Activated B cell treated with CpG ODN at 0.5 μM for 24 hours (primary cell): ENCODE measurements at regions not wholly inside any gene's neighbourhood (a gene's known extent, or its start where the extent isn't known, plus 50 kb on each side); places are given as distances from the start of the nearest gene placed in this dataset.

Experiments
- ATAC-seq: fragments of 200-7000 bp; cut with Tn5 transposase; one replicate; pipeline ENCODE4 v1.10.0; 2021; ENCODE audit warnings: low read depth, mild to moderate bottlenecking, moderate library complexity
- CTCF ChIA-PET: fragments of 350-600 bp; sonication (Branson Sonifier 250); formaldehyde crosslinking; loops from one replicate; lab custom pipeline; 2021; ENCODE audit warnings: antibody characterized with exemption; lab: Charles Lee
- POLR2A ChIA-PET: fragments of 350-600 bp; sonication (Branson Sonifier 250); formaldehyde crosslinking; loops from one replicate; lab custom pipeline; 2021; ENCODE audit warnings: antibody characterized with exemption; lab: Charles Lee
- DNase-seq: peaks from one replicate; pipeline ENCODE4 v3.0.0; 2022
- H3K27ac Mint-ChIP-seq: one replicate; pipeline ENCODE4 v1.8.0; 2020; ENCODE audit warnings: mixed read lengths
- H3K27me3 Mint-ChIP-seq: one replicate; pipeline ENCODE4 v1.8.0; 2021; ENCODE audit warnings: mixed read lengths
- H3K36me3 Mint-ChIP-seq: one replicate; pipeline ENCODE4 v1.8.0; 2021; ENCODE audit warnings: low read depth, mixed read lengths
- H3K4me1 Mint-ChIP-seq: one replicate; pipeline ENCODE4 v1.8.0; 2021; ENCODE audit warnings: mixed read lengths
- H3K4me3 Mint-ChIP-seq: one replicate; pipeline ENCODE4 v1.8.0; 2020; ENCODE audit warnings: mild to moderate bottlenecking, mixed read lengths
- H3K9me3 Mint-ChIP-seq: one replicate; pipeline ENCODE4 v1.8.0; 2020; ENCODE audit warnings: mixed read lengths
- CTCF ChIP-seq: fragments of 200-600 bp; IDR thresholded peaks from one replicate; pipeline ENCODE4 v1.8.0; 2022; ENCODE audit warnings: antibody characterized with exemption, mild to moderate bottlenecking
- intact Hi-C: fragments of 100-400 bp; cut with micrococcal nuclease; formaldehyde crosslinking; loops from one replicate; pipeline ENCODE4 v1.15.1; 2024

- Mint-ChIP-seq H3K36me3 (no peaks in the 10 kb centered on the region), H3K9me3 (no peaks in the 10 kb centered on the region), H3K4me1 (no peaks in the 10 kb centered on the region), H3K27ac (no peak overlapping the region), H3K4me3 (no peak overlapping the region), H3K27me3 (peaks cover 22% of the 10 kb centered on the region)
- intact Hi-C loops = no loop called here
- POLR2A ChIA-PET = no interaction called here
- no peak for TF ChIP-seq CTCF
- CTCF ChIA-PET = no interaction called here
- DNase-seq (no peak), ATAC-seq (no peak)
These were observed 246.3 kb upstream of the UMPS start for GRCh38 chr3:124483915-124484470.

GRCh38 chr3:124486324-124486723 lies 243.9 kb upstream of the UMPS start:
- DNase-seq (no peak), ATAC-seq (no peak)
- intact Hi-C loops = no loop called here
- no peaks in the 10 kb centered on the region for H3K9me3 Mint-ChIP-seq
- H3K4me3 Mint-ChIP-seq = no peak overlapping the region
- H3K27me3 Mint-ChIP-seq = peaks cover 27% of the 10 kb centered on the region
- no peak for TF ChIP-seq CTCF
- no peaks in the 10 kb centered on the region for H3K36me3 Mint-ChIP-seq
- H3K4me1 Mint-ChIP-seq = no peaks in the 10 kb centered on the region
- ChIA-PET CTCF (no interaction called here), POLR2A (no interaction called here)
- H3K27ac Mint-ChIP-seq = no peak overlapping the region

- ChIA-PET POLR2A (no interaction called here), CTCF (no interaction called here)
- Mint-ChIP-seq H3K9me3 (no peaks in the 10 kb centered on the region), H3K36me3 (no peaks in the 10 kb centered on the region), H3K4me3 (no peak overlapping the region), H3K27ac (no peak overlapping the region), H3K27me3 (peaks cover 19% of the 10 kb centered on the region), H3K4me1 (no peaks in the 10 kb centered on the region)
- no peak for TF ChIP-seq CTCF
- intact Hi-C loops = no loop called here
- DNase-seq = no peak
- no peak for ATAC-seq
These were observed 240.7 kb upstream of the UMPS start for GRCh38 chr3:124489506-124489905.

- POLR2A ChIA-PET = no interaction called here
- no peak overlapping the region for H3K4me3 Mint-ChIP-seq
- CTCF ChIA-PET = no interaction called here
These were observed 239.2 kb upstream of the UMPS start for GRCh38 chr3:124491098-124491497.

DNA sequence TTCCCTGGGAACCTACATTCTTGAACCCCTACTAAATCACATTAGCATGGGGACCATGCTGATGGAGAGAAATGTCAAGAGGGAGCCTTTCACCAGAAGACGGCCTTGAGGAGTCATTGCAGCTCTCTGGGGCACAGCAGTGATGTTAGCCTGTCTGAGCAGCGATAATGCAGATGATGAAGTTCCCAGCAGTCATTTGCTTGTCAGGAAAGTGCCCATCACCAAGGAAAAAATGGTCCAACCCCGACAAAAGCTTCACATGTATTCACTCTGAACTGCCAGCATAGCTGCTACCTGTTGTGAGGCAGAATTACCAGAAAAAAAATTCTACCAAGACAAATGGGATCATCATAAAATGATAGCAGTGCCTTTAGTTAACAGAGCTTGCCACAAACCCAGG lies 238.4 kb upstream of the UMPS start:
- Mint-ChIP-seq H3K4me3 (no peak overlapping the region), H3K9me3 (no peaks in the 10 kb centered on the region)
- intact Hi-C loops = no loop called here

More at GRCh38 chr3:124491098-124491497, 239.2 kb upstream of the UMPS start:
- no peak for ATAC-seq
- Mint-ChIP-seq H3K36me3 (no peaks in the 10 kb centered on the region), H3K4me1 (peaks cover 1% of the 10 kb centered on the region), H3K27me3 (peaks cover 15% of the 10 kb centered on the region), H3K27ac (no peak overlapping the region), H3K9me3 (no peaks in the 10 kb centered on the region)
- TF ChIP-seq CTCF = no peak
- intact Hi-C loops = no loop called here
- DNase-seq = no peak

More for the DNA sequence above, 238.4 kb upstream of the UMPS start:
- TF ChIP-seq CTCF = no peak
- no peak for ATAC-seq
- Mint-ChIP-seq H3K36me3 (no peaks in the 10 kb centered on the region), H3K4me1 (peaks cover 1% of the 10 kb centered on the region), H3K27ac (no peak overlapping the region), H3K27me3 (peaks cover 10% of the 10 kb centered on the region)
- ChIA-PET CTCF (no interaction called here), POLR2A (no interaction called here)
- DNase-seq = no peak
